GM12891 (cell line): ENCODE measurements at regions not wholly inside any gene's neighbourhood (a gene's known extent, or its start where the extent isn't known, plus 50 kb on each side); places are given as distances from the start of the nearest gene placed in this dataset.

Source experiments
- POLR2A ChIP-seq: IDR thresholded peaks from 2 replicates; pipeline ENCODE4 v1.6.1; 2011; ENCODE audit warnings: low read depth, low read length, control low read depth
- POLR2AphosphoS5 ChIP-seq: IDR thresholded peaks from 2 replicates; pipeline ENCODE4 v1.6.1; 2011; ENCODE audit warnings: low read depth, low read length, control low read depth
- TAF1 ChIP-seq: IDR thresholded peaks from 2 replicates; pipeline ENCODE4 v1.6.1; 2011; ENCODE audit warnings: low read depth, low read length, control low read depth

GRCh38 chr2:122980671-122981070 lies 1044.4 kb upstream of the CNTNAP5 start:
- no peak for TF ChIP-seq POLR2A
- no peak for TF ChIP-seq POLR2AphosphoS5
- TF ChIP-seq TAF1 = no peak
